DMS 273 (cell line): ENCODE measurements at regions not wholly inside any gene's neighbourhood (a gene's known extent, or its start where the extent isn't known, plus 50 kb on each side); places are given as distances from the start of the nearest gene placed in this dataset.

ENCODE experiments used
- DNase-seq: peaks from one replicate; lab custom pipeline; 2025; ENCODE audit not compliant: unreplicated experiment; lab: John Stamatoyannopoulos, UW

DNA sequence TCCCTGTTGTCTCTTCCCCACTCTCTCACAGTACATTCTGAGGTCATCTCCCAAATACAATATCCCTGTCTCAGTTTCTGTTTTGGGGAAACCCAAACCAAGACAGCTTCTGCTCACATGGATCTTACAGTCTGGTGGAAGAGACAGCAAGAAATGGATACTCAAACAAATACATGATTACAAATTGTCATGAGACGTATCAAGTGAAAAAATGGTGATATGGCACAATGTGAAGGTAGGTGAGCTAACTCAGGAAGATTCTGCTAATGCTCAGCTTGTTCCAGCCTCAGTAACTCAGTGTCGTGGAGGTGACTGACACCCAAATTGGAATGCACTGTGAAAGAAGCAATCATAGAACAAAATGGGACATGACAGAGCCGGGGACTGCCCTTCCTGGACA lies 68.3 kb downstream of the CHST1 start:
- DNase-seq, result no peak

GRCh38 chr11:45596571-45596970 lies 68.9 kb downstream of the CHST1 start:
- no peak for DNase-seq

DNA sequence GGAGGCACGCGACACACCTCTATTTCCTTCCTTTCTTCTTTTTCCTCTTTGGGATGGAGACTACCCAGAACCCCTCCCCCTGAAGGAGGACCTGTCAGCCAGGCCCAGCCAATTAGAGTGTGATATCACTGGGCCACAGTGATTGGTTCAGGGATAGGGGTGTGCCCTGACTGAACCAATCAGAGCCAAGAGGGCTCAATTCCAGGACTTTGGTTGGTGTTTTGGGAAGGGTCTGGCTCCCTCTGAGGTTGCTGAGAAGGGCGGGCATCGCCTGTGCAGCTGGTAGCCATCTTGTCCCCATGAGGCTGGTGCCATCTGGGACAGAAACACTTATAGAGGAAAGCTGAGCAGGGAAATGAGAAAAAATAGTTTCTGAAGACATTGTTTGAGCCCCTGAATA lies 71.4 kb downstream of the CHST1 start:
- DNase-seq, result peak; percentile 17

- DNase-seq, result no peak
Measured at GRCh38 chr11:45592636-45593035, 72.8 kb downstream of the CHST1 start.

- peak; percentile 52 for DNase-seq
Measured at GRCh38 chr11:45590743-45591142, 74.7 kb downstream of the CHST1 start.

GRCh38 chr11:45585205-45585604 lies 80.2 kb downstream of the CHST1 start:
- no peak for DNase-seq

DNA sequence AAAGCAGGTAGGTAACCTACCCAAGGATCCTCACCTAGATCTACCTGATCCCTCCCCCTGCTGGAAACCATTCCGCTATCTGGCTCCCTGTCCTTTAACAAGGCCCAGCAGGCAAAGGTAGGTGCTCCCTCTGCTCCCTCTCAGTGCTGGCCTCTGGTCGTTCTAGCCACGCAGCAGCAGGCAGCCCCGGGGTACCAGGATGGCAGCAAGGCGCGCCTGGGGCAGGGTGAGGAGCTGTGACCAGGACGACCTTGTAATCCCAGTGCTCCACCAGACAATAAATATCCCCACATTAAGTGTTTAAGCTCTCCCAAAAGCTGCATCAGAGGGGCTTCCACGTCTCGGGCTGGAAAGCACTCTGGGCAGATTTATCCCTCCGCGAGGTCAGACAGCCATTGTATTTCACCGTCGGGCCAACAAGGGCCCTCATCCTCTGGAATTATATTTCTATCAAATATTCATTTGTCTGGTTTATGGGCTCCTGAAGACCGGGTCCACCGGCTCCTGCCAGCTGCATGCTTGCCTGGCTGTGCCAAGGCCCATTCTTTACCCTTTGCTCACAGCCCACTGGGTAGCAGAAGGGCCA lies 81.3 kb downstream of the CHST1 start:
- no peak for DNase-seq

- no peak for DNase-seq
Measured at GRCh38 chr11:45580399-45580798, 85.0 kb downstream of the CHST1 start.

DNA sequence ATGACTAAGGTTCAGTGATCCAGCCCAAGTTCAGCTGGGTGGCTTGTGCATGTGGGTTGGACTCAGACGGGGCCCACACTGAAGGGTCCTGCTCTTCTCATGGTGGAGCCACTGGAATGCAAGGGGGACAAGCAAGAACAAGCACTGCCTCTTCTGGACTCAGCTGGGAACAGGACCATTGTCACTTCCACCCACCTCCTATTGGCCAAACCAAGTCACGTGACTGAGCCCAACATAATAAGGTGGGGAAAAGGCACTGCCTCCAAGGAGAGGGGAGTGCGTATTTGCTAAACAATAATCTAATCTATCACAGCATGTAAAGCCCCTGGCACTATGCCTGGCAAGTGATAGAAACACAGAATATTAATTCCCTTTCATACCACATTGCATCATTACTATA lies 87.1 kb downstream of the CHST1 start:
- DNase-seq, result no peak

DNA sequence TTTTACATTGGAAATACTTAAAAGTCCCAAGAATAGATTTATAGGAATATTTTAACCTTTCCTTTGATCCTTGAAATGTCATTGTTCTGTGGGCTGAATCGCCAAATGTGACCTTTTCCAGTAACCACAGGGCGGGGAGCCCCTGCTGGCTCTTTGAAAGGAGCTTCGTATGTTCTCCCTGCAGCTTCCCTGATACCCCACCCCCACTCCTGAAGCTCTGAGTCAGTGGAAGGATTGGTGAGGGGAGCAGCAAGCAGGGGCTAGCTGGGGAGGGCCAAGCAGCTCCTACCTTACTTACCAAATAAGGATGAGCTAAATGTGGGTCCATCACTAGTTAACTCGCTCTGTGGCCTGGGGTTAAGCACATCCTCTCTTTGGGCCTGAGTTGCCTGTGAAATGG lies 87.7 kb downstream of the CHST1 start:
- DNase-seq, result no peak

GRCh38 chr11:45576461-45577215 lies 88.8 kb downstream of the CHST1 start:
- DNase-seq, result no peak

GRCh38 chr11:45573728-45574127 lies 91.7 kb downstream of the CHST1 start:
- DNase-seq, result no peak

DNA sequence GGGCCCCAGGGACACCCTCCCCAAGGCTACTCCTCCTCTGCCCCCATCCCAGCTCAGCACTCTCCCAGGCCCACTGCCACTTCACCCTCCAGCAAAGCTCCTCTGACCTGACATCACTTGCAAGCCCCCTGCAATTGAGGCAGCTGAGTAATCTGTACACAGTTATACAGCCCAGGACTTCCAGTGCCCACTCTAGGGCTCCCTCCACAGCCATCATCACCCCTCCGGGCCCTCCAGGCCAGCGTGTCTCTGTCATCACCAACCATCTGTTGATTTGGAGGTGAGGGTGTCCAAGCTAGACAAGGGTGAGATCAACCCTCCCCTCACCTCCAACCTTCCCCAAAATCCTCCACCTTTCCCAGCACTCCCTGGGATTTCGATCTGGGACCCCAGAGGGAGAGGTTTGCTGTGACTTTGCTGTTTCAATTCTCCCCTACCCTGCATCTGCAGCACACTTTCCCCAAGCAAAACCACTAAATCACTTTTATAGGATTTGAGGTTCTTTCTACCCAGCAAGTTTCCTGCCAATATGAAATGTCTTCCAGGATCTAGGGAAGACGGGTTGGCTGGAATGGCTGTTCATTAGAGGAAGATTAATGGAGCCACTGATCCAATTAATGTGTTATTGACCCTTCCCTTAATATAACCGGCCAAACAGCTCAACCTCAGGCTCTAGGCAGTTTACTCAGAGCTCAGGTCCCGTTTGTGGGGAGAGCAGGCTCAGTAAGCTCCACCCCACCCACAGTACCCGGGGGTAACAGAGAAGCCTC lies 92.9 kb downstream of the CHST1 start:
- DNase-seq, result no peak

GRCh38 chr11:45569776-45570175 lies 95.6 kb downstream of the CHST1 start:
- DNase-seq, result peak; percentile 24

DNA sequence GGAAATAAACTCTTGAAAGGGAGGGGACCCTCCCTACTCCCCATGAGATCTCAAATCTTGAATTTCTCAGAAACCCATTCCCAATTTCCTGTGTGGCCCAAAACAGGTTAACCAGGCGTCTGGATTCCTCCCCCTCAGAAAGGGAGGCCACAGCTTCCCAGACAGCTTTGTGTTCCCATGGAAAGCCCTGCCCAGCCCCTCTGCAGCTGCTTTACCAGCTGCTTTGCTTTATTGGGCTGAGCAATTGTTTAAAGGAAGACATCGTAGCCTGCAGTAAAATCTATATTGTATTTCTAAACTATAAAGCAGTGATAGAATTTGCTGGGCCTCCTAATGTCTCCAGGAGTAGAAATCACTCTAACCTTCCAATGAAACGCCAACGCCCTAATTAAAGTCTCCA lies 97.4 kb downstream of the CHST1 start:
- peak; percentile 54 for DNase-seq

GRCh38 chr11:45565446-45565988 lies 99.9 kb downstream of the CHST1 start:
- no peak for DNase-seq

- no peak for DNase-seq
Measured at GRCh38 chr11:45563810-45564209, 101.6 kb downstream of the CHST1 start.

- no peak for DNase-seq
Measured at GRCh38 chr11:45563171-45563570, 102.3 kb downstream of the CHST1 start.

DNA sequence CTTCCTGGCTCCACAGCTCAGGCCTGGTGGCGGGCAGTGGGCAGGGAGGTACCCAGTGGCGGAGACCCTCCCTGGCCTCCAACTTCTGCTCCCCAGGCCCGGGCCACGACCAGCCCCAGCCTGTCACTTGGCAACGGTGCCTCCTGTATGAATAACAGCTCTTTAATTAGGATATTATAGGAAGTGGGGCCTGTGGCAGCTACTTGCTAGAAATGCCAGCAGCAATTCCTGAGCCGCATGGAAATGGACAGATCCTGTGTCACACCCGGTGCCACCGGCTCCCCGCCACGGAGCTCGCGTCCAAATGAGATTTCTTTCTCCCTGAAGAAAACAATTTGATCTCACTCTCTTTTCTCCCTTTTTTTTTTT lies 104.5 kb downstream of the CHST1 start:
- DNase-seq, result peak; percentile 89

DNA sequence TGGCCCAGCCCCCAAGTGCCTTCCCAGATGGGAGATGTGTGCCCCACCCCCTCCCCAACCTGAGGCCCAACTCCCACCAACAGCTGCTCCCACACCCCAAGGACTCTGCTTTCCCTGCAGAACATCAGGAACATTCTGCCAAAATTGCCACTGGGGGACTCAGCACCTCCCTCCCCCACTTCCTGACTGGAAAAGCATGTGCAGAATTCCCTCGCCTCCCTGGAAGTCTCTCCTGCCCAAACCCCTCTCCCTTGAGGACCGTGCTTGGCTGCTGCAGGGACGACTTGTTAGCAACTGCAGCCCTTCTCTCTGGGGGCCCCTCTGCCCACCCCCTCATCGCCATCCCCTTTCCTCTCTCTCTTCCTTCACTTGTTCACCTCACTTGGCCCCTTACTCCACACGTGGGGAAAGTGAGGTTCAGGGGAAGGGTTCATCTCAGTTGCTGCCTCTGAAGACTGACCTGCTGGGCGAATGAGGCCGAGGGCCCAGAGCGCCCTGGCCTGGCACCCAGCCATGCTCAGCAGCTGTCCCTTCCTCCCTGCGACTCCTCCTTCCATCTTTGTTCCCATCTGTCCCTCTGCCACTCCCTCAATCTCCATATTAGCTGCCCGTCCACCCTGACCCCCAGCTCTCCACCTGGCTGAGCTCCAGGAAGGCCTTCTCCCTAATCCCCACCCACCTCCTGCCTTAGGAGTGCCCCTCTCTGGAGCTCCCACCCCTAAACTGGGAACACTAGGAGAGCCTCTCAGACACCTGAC lies 105.1 kb downstream of the CHST1 start:
- DNase-seq, result peak; percentile 93
